HG03103 (cell line): ENCODE measurements at regions not wholly inside any gene's neighbourhood (a gene's known extent, or its start where the extent isn't known, plus 50 kb on each side); places are given as distances from the start of the nearest gene placed in this dataset.
"Not testable (repeated sequence)": the region's sequence is repeated elsewhere in the genome, so short reads cannot be mapped to it uniquely, and the experiment has no call there.

Source experiments
- ATAC-seq: cut with Tn5 transposase; IDR thresholded peaks from one replicate; pipeline ENCODE4 v1.9.1; 2021; ENCODE audit warnings: low read depth; ENCODE audit not compliant: unreplicated experiment

DNA sequence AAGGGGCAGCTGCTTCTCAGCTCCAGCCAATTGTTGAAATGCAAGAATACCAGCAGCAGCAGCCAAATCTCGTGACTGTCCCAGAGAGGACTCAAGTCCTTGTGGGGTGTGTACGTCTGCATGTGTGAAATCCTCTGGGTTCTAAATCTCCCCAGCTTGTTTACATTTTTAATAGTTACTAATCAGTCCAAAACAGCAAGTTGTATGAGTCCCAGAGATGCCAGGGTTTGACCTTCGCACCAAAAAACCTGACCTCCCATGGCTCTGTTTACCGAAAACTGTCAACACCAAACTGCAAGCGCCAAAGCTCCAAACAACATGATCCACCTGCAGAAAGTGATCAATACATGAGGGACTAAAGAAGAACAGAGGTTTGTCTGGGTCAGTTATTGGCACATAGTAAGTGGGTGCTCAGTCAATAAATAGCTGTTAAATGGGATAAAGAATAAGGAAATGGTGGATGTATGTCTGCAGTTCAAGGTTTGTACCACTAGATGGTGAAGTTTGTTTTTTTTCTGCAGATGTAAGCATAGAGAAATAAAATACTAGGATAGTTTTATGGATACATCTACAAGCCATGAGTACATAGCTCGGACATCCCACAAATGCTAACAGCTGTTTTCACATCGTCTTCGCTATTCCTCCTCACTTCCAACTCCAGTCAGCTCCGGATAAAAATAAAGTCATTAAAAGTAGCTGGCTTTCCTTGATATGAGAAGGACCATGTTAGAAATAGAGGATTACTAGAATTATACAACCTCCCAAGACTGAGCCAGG, 85.3 kb upstream of the ADRB2 start:
- peak; percentile 61 for ATAC-seq

DNA sequence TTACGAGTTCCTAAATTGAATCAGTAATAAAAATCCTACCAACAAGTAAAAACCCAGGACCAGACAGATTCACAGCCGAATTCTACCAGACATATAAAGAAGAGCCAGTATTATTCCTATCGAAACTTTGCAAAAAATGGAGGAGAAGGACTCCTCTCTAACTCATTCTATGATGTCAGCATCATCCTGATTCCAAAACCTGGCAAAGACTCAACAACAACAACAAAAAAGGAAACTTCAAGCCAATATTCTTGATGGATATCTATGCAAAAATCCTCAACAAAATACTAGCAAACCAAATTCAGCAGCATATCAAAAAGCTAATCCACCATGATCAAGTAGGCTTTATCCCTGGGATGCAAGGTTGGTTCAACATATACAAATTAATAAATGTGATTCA, 84.6 kb upstream of the ADRB2 start:
- not testable (repeated sequence) for ATAC-seq

DNA sequence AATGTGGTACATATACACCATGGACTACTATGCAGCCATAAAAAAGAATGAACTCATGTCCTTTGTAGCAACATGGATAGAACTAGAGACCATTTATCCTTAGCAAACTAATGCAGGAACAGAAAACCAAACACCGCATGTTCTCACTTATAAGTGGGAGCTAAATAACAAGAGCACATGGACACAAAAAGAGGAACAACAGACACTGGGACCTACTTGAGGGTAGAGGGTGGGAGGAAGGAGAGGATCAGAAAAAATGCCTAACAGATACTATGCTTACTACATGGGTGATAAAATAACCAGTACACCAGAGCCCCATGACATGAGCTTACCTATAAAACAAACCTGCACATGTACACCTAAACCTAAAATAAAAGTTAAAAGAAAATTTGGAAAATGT, 82.0 kb upstream of the ADRB2 start:
- not testable (repeated sequence) for ATAC-seq

- peak; percentile 82 for ATAC-seq
These were observed 79.4 kb upstream of the ADRB2 start for GRCh38 chr5:148746826-148747535.

- no peak for ATAC-seq
These were observed 78.9 kb upstream of the ADRB2 start for GRCh38 chr5:148747536-148747906.

DNA sequence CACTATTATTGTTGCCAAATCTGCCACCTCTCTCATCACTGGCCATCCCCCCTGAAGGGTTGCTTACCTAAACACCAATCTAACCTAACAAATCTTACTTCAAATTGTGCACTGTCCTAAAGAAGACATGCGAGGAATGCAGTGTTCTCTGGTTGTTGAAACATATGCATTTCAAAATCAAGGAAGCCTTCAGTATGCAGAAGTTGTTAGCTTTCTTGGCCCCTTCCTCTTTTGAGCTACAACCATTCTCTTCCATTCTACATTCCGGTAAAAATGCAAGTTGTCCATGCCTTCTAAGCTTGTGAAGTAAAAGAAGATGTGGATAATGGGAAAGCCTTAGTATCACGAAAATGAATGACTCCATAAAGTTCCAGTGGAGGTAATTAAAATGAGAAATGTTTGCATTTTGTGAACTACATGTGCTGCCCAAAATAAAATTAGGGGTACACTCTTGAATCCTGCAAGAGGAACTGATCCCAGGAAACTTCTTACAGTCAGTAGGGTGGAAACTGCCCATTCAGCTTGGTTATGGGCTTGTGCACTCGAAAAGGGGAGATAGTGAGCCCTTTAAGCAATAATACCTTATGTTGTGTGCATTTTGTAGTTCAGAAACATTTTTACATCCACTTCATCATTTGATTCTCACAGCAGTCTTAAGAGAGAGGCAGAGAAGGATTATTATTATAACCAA, 77.6 kb upstream of the ADRB2 start:
- ATAC-seq = no peak

DNA sequence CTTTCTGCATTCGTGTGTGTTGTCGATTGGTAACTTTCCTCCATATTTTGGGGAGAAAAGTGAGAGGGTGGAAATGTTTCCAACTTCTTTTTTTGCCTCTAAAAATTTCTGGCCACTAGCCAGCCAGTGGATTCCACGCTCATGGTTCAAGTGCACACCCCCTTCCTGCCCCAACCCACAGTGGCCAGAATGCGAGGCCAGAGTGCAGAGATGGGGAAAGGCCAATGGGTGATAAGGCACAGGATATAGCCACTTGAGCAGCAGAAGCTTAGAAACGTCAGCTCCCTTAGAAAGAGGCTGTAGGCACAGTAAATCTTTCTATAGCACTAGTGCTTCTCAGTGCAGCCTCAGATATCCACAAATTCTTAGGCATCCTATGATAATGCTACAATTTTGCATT, 75.8 kb upstream of the ADRB2 start:
- no peak for ATAC-seq

- no peak for ATAC-seq
These were observed 75.4 kb upstream of the ADRB2 start for GRCh38 chr5:148751025-148751424.

DNA sequence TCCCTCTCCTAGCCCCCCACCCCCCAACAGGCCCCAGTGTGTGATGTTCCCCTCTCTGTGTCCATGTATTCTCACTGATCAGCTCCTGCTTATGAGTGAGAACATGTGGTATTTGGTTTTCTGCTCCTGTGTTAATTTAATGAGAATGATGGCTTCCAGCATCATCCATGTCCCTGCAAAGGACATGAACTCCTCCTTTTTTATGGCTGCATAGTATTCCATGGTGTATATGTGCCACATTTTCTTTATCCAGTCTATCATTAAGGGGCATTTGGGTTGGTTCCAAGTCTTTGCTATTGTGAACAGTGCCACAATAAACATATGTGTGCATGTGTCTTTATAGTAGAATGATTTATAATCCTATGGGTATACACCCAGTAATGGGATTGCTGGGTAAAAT, 74.0 kb upstream of the ADRB2 start:
- ATAC-seq = not testable (repeated sequence)

DNA sequence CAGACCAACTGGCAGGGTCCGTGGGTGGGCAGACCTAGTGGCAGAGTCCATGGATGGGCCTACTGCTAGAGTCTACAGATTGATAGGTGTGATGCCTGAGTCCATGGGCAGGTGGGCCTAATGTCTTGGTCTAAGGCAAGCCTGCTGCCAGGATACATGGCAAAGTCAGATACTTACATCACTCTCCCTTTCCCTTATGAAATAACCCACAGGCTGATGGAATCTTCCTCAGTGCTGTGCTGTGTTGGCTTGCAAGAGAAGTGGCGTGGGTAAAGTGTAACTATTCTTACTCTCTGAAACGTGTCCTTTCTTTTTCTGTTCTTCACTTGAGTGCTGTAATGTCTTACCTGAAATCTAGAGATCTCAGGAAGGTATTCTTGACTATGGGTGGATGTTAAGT, 67.3 kb upstream of the ADRB2 start:
- ATAC-seq = no peak

- peak; percentile 100 for ATAC-seq
These were observed 65.3 kb upstream of the ADRB2 start for GRCh38 chr5:148760945-148761638.

DNA sequence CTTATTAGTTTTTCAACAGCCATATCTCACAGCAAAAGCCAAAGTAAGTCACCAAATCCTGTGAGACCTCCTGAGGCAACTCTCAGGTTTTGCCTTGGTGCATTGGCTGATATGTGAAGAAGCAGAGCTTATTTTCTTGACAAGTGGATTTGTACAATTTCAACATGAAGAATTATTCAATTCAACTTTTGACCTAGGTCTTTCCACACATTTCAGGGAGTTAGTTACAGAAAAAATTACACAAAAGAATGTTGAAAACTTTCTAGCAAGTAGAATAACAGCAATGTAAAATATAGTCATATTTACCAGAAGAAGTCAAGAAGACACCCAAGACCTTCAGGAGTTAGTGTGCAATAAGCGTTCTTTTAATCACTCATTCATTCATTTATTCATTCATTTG, 62.4 kb upstream of the ADRB2 start:
- ATAC-seq = no peak

GRCh38 chr5:148765061-148765460, 61.4 kb upstream of the ADRB2 start:
- no peak for ATAC-seq

DNA sequence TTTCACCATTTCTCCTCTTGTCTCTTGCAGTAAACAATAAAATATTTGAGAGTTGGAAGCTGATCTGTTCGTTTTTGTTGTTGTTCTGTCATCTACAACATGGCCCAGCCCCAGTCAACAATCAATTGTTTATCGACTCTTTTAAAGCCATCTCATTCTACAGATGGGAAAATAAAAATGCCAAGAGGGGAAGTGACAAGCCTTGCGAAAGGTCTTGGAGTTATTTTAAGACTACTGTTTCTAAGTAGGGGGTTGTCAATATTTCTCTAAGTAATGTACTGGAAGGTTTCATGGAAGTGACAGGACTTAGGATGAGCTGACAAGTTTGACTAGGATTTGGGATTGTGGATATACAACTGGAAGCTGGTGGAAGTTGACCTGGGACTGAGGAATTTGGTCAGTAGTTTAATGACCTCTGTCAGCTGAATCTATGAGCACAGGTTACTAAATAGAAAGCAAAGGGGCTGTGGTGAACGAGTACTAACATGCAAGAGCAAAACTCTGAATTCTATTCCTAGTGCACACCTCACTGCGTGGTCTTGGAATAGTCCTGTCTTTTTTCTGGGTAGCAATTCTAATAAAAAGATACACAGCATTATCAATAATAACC, 57.5 kb upstream of the ADRB2 start:
- no peak for ATAC-seq

DNA sequence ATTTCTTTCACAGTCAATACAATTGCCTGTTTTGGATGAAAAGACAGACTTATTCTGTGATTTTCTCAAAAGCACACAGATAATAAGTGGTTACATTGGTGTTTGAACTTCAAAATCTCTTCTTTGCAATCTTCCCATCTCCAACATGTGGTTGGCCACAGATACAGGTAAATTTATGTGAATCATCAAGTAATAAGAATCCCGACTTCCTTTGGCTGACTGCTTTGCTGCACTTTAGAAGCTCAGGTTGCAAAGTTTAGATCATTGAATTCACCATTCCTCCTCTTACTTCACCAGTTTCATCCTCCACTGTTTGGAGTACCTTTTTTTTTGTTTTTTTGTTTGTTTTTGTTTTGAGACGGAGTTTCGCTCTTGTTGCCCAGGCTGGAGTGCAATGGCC, 56.5 kb upstream of the ADRB2 start:
- no peak for ATAC-seq

DNA sequence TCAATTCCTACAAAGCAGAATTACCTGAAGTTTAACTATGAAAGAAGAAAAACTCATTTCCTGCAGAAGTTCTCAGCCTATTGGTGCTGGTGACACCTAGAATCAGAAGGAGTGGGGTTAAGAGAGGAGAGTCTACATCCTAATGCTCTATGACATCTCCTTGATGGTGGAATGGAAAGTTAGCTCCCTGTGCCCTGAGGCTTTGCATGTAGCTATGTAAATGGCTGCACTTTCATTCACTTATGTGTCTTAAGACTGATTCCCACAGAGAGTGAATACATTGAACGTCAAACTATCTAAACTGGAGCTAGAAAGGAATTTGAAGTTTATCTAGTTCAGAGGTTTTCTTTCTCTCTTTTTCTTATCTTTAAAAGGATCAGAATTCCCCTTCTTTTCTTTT, 52.1 kb upstream of the ADRB2 start:
- ATAC-seq = no peak

GRCh38 chr5:148776261-148776660, 50.1 kb upstream of the ADRB2 start:
- ATAC-seq = no peak
